ENCODE measurements at regions not wholly inside any gene's neighbourhood (a gene's known extent, or its start where the extent isn't known, plus 50 kb on each side); places are given as distances from the start of the nearest gene placed in this dataset.

DNA sequence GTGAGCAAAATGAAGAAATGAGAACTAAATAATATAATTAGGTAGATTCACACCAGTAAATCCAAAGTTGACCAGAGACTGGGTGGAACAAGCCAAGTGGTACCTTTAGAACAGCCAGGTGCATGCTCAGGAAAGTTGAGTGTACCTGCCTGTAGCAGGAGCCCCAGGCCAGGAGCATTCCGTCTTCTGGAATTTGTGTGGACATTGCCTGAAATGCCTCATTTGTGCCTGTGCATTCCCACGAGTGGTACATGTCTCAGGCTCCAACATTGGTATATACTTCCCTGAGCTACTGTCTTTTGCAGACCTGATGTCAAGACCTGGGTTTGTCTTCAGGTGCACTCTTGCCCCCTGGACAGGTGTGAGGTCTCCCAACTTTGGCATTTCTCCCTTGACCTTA is 187.6 kb upstream of the NECTIN1 start:
- Histone ChIP-seq H3K79me1 (ENCODE audit: low read depth in 1 of 2, low read length in 2 of 2) (no peaks in the 10 kb centered on the region), H3K4ac (ENCODE audit: low read depth, low read length) (no peak overlapping the region), H4K20me1 (ENCODE audit: insufficient read depth, low read length) (no peaks in the 10 kb centered on the region), H3K14ac (replicated peaks; ENCODE audit: low read depth, low read length) (no peak overlapping the region), H2AK9ac (replicated peaks; ENCODE audit: low read depth, low read length, poor library complexity) (no peak overlapping the region), H3K4me3 (ENCODE audit: insufficient read depth, low read depth, low read length) (no peak overlapping the region), H4K5ac (ENCODE audit: low read depth, low read length) (no peak overlapping the region), H2BK20ac (ENCODE audit: low read depth, low read length) (no peak overlapping the region), H2BK15ac (ENCODE audit: low read depth, low read length) (no peak overlapping the region), H3K27ac (ENCODE audit: insufficient read depth, low read length) (no peak overlapping the region), H2BK120ac (ENCODE audit: low read depth, low read length) (no peak overlapping the region), H3K56ac (ENCODE audit: extremely low read depth, insufficient read depth, low read length) (no peak overlapping the region), H3K9ac (ENCODE audit: low read depth, low read length) (no peak overlapping the region), H2BK5ac (ENCODE audit: low read depth, low read length, poor library complexity, severe bottlenecking) (no peak overlapping the region), H3K23ac (ENCODE audit: low read depth, low read length) (no peak overlapping the region), H3K18ac (ENCODE audit: low read depth, low read length) (no peak overlapping the region), H4K91ac (ENCODE audit: insufficient read depth, low read depth, low read length) (no peak overlapping the region), H3K27me3 (ENCODE audit: control insufficient read depth, insufficient read depth, low read length) (peaks cover 14% of the 10 kb centered on the region), H3K9me3 (ENCODE audit: control insufficient read depth, insufficient read depth, low read length) (no peaks in the 10 kb centered on the region), H3K4me1 (ENCODE audit: control insufficient read depth, insufficient read depth, low read length) (no peaks in the 10 kb centered on the region), H2AFZ (replicated peaks; ENCODE audit: low read length, poor library complexity) (no peak overlapping the region), H3K36me3 (ENCODE audit: control insufficient read depth, insufficient read depth, low read length) (no peaks in the 10 kb centered on the region), H3K9me1 (ENCODE audit: insufficient read depth, low read length) (no peaks in the 10 kb centered on the region), H2AK5ac (ENCODE audit: low read depth, low read length) (no peak overlapping the region), H4K8ac (ENCODE audit: low read depth in 2 of 2, low read length in 2 of 2) (no peak overlapping the region), H3K4me2 (ENCODE audit: low read depth, low read length) (no peak overlapping the region)
- intact Hi-C loops (cut with micrococcal nuclease), result no loop called here
- 39% methylated on average over 2 of the region's 2 CpGs; no CpG with 5 or more reads in 1 of the 2 experiments for WGBS, 2 experiments (ENCODE audit: extremely low coverage in 2 of 2, insufficient read length in 1 of 2)
- in situ Hi-C loops (cut with MboI; ENCODE audit: low sequenced_read_pairs), result no loop called here
- BruUV-seq (replicated peaks), result no TSS peak
- no peak for ATAC-seq (ENCODE audit: low read depth)
- ChIA-PET POLR2A (ENCODE audit: unreplicated experiment) (no interaction called here), CTCF (no interaction called here)
- DNase-seq, result no peak
- dilution Hi-C loops (cut with HindIII; ENCODE audit: low sequenced_read_pairs, unreplicated experiment), result no loop called here
- TF ChIP-seq CTCF (conservative IDR thresholded peaks at IDR 0.05; ENCODE audit: low read depth, low read length) (no peak), POLR2A (IDR thresholded peaks at IDR 0.05; ENCODE audit: low read depth, low read length) (no peak), MXI1 (IDR thresholded peaks at IDR 0.05; ENCODE audit: borderline replicate concordance, low read depth, low read length) (no peak)

All from IMR-90 (cell line).